ENCODE measurements at regions not wholly inside any gene's neighbourhood (a gene's known extent, or its start where the extent isn't known, plus 50 kb on each side); places are given as distances from the start of the nearest gene placed in this dataset.

GRCh38 chr7:47097431-47097830, 484.5 kb downstream of the TNS3 start (continued):
- no peak for TF ChIP-seq CHD7 (IDR thresholded peaks at IDR 0.05; ENCODE audit: insufficient replicate concordance, low read length)

Measured in H1 (cell line).